Gastroesophageal sphincter (tissue), 4 donors: ENCODE measurements at regions not wholly inside any gene's neighbourhood (a gene's known extent, or its start where the extent isn't known, plus 50 kb on each side); places are given as distances from the start of the nearest gene placed in this dataset.

Experiments
- ATAC-seq: fragments of 150-250 bp; one replicate; pipeline ENCODE4 v1.9.1; 2016; ENCODE audit warnings: mild to moderate bottlenecking, moderate library complexity
- H3K27ac ChIP-seq, 4 donors: fragments of 200-600 bp; sonication (generic) in 3 of 4; 1 replicate in 3 of 4; 2 replicates in 1 of 4; pipeline ENCODE4 v1.5.1; 2016 to 2019
- H3K27me3 ChIP-seq: fragments of 200-600 bp; sonication (generic); one replicate; pipeline ENCODE4 v1.5.1; 2019
- H3K36me3 ChIP-seq, 2 donors: fragments of 200-600 bp; sonication (generic); one replicate each; pipeline ENCODE4 v1.5.1; 2019; ENCODE audit warnings: control low read depth in 1 of 2
- H3K4me1 ChIP-seq, 3 donors: fragments of 200-600 bp; sonication (generic); 1 replicate in 2 of 3; 2 replicates in 1 of 3; pipeline ENCODE4 v1.5.1; 2016 to 2019; ENCODE audit warnings: control low read depth in 2 of 3
- H3K4me3 ChIP-seq, 2 donors: fragments of 200-600 bp; sonication (generic); one replicate each; pipeline ENCODE4 v1.5.1; 2019; ENCODE audit warnings: mild to moderate bottlenecking in 1 of 2, moderate library complexity in 1 of 2
- H3K9me3 ChIP-seq, 3 donors: fragments of 200-600 bp; sonication (generic); one replicate each; pipeline ENCODE4 v1.5.1; 2017 to 2019; ENCODE audit warnings: control low read depth in 2 of 3
- CTCF ChIP-seq, 4 experiments: fragments of 200-600 bp in 2 of 4; fragments of 450-650 bp in 2 of 4; sonication (generic) in 1 of 4; IDR thresholded peaks; one replicate each; pipeline ENCODE4 v1.5.1; 2017 to 2019; ENCODE audit warnings: antibody characterized with exemption in 4 of 4, mild to moderate bottlenecking in 2 of 4, moderate library complexity in 2 of 4
- EP300 ChIP-seq: sonication (generic); formaldehyde crosslinking; IDR thresholded peaks from one replicate; pipeline ENCODE4 v1.6.1; 2017; ENCODE audit warnings: antibody characterized with exemption, mild to moderate bottlenecking
- POLR2A ChIP-seq, 2 donors: fragments of 450-650 bp; IDR thresholded peaks; one replicate each; pipeline ENCODE4 v1.6.1; 2017; ENCODE audit warnings: antibody characterized with exemption in 2 of 2, mild to moderate bottlenecking in 2 of 2, moderate library complexity in 1 of 2
- POLR2AphosphoS5 ChIP-seq: sonication (generic); formaldehyde crosslinking; IDR thresholded peaks from one replicate; pipeline ENCODE4 v1.6.1; 2017; ENCODE audit warnings: antibody characterized with exemption
- WGBS, 2 donors: methylation state at CpG; one replicate each; pipeline ENCODE4 v1.1.5; 2018; ENCODE audit warnings: low coverage in 1 of 2; 5-methylcytosine and 5-hydroxymethylcytosine counted together

- Histone ChIP-seq H3K36me3 (no peaks in the 10 kb centered on the region), H3K27ac (no peak overlapping the region)
Observed at GRCh38 chr20:57878786-57879424, 169.1 kb upstream of the PMEPA1 start.

DNA sequence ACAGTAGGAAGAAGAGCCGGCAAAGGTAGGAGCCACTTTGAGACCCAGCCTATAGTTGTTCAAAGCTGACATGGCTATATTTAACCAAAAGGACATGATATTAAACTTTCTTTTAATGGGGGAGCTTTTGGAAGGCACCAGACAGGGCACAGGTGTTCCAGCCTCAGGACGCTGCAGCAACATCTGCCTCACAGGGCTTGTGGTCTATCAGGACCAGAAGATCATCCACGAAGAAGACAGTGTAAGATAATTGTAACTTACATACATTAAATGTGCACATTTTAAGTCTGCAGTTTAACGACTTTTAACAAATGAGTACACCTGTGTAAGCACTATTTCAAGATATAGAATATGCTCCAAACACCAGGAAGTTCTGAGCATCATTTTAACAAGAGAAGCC lies 168.2 kb upstream of the PMEPA1 start:
- Histone ChIP-seq H3K27ac (no peak overlapping the region), H3K36me3 (no peaks in the 10 kb centered on the region), H3K9me3 (no peaks in the 10 kb centered on the region), H3K27me3 (peaks cover 12% of the 10 kb centered on the region), H3K4me3 (no peak overlapping the region), H3K4me1 (peaks cover 0 to 11% (median 3%) of the 10 kb centered on the region in 3 donors)
- WGBS, 2 donors = 82 to 100% methylated on average over 1 to 4 of the region's 4 CpGs
- ATAC-seq = no peak
- no peak for TF ChIP-seq POLR2AphosphoS5
- TF ChIP-seq POLR2A (IDR thresholded peaks at IDR 0.05) = no peak
- TF ChIP-seq CTCF (IDR thresholded peaks at IDR 0.05) = no peak
- TF ChIP-seq EP300 = no peak

More at GRCh38 chr20:57878786-57879424, 169.1 kb upstream of the PMEPA1 start:
- peaks cover 0 to 11% (median 3%) of the 10 kb centered on the region in 3 donors for H3K4me1 ChIP-seq
- TF ChIP-seq CTCF (IDR thresholded peaks at IDR 0.05) (no peak), EP300 (no peak), POLR2A (IDR thresholded peaks at IDR 0.05) (no peak), POLR2AphosphoS5 (no peak)
- no peaks in the 10 kb centered on the region for H3K9me3 ChIP-seq
- no peak overlapping the region for H3K4me3 ChIP-seq
- H3K27me3 ChIP-seq = peaks cover 12% of the 10 kb centered on the region
- 90 to 95% methylated on average over 2 to 5 of the region's 8 CpGs for WGBS, 2 donors
- ATAC-seq = no peak

- Histone ChIP-seq H3K9me3 (no peaks in the 10 kb centered on the region), H3K4me1 (peaks cover 0 to 11% (median 3%) of the 10 kb centered on the region in 3 donors), H3K4me3 (no peak overlapping the region), H3K36me3 (no peaks in the 10 kb centered on the region), H3K27me3 (peaks cover 12% of the 10 kb centered on the region), H3K27ac (no peak overlapping the region)
- no peak for TF ChIP-seq POLR2A (IDR thresholded peaks at IDR 0.05)
- no peak for TF ChIP-seq CTCF (IDR thresholded peaks at IDR 0.05)
- TF ChIP-seq EP300 = no peak
- no peak for TF ChIP-seq POLR2AphosphoS5
- WGBS, 2 donors = 57 to 69% methylated on average over 13 to 16 of the region's 16 CpGs
- ATAC-seq = no peak
Observed at GRCh38 chr20:57877131-57877824, 167.5 kb upstream of the PMEPA1 start.

DNA sequence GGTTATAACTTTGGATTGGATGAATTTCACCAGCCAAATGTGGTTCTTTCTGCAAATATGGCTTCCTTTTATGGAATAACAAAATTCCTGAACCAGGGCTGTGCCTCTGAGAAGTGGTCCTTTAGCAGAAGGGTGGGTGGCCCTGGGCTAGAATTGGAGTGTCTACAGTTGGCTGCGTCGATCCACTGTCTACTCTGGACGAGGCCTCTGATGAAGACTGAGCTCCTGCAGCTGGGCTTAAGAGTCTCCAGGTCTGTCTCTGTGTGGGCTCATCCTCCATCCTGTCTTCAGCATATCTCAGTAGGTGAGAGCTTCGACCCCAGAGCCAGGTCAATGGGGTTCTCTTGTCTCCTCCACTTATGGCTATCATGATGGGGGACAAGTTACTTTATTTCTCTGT lies 166.3 kb upstream of the PMEPA1 start:
- no peaks in the 10 kb centered on the region for H3K9me3 ChIP-seq
- TF ChIP-seq POLR2A (IDR thresholded peaks at IDR 0.05) (no peak), CTCF (IDR thresholded peaks at IDR 0.05) (no peak), EP300 (no peak), POLR2AphosphoS5 (no peak)
- peaks cover 0 to 10% (median 3%) of the 10 kb centered on the region in 3 donors for H3K4me1 ChIP-seq
- no peak for ATAC-seq
- no peaks in the 10 kb centered on the region for H3K36me3 ChIP-seq
- H3K4me3 ChIP-seq = no peak overlapping the region
- WGBS, 2 donors = 100% methylated on average over 3 of the region's 4 CpGs; no CpG with 5 or more reads in 1 of the 2 donors
- no peak overlapping the region for H3K27ac ChIP-seq
- peaks cover 13% of the 10 kb centered on the region for H3K27me3 ChIP-seq

DNA sequence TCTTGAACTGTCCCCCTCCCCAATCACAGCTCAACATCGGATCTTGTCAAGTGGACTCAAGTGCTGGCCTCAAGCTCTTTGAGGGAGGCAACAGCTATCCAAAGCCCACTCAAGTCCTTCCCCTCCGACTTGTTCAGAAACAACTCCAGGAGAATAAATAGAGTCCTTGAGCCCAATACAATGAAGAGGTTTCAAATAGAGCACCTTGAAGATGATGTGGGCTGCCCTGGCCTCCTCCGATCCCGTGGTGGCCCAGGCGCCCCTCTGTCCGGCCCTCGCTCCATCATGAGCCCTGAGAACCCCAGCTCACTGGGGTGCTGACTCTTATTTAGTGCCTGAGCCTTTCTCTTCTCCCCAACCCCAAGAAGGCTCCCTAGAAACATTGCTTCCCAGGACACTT lies 164.3 kb upstream of the PMEPA1 start:
- 93 to 100% methylated on average over 3 to 5 of the region's 7 CpGs for whole genome bisulfite sequencing, 2 donors
- no peak for TF ChIP-seq POLR2A (IDR thresholded peaks at IDR 0.05)
- no peak for TF ChIP-seq CTCF (IDR thresholded peaks at IDR 0.05)
- no peak for TF ChIP-seq POLR2AphosphoS5
- TF ChIP-seq EP300 = no peak

More for the DNA sequence above, 164.3 kb upstream of the PMEPA1 start:
- no peaks in the 10 kb centered on the region for H3K4me1 ChIP-seq
- H3K27me3 ChIP-seq = peaks cover 29% of the 10 kb centered on the region
- no peak overlapping the region for H3K4me3 ChIP-seq
- no peaks in the 10 kb centered on the region for H3K9me3 ChIP-seq
- no peak overlapping the region for H3K27ac ChIP-seq
- ATAC-seq = no peak
- H3K36me3 ChIP-seq = no peaks in the 10 kb centered on the region
